GM12873 (cell line): ENCODE measurements at regions not wholly inside any gene's neighbourhood (a gene's known extent, or its start where the extent isn't known, plus 50 kb on each side); places are given as distances from the start of the nearest gene placed in this dataset.

Source experiments
- CTCF ChIP-seq: IDR thresholded peaks from 2 replicates; pipeline ENCODE4 v1.5.1; 2012; ENCODE audit warnings: low read depth, mild to moderate bottlenecking, moderate library complexity, low read length, control low read depth; ENCODE audit not compliant: insufficient read depth; ENCODE audit errors: missing control alignments

- TF ChIP-seq CTCF: no peak
Observed at GRCh38 chr1:109844609-109845008, 66.0 kb upstream of the CSF1 start.

GRCh38 chr1:109840011-109840629 lies 70.5 kb upstream of the CSF1 start:
- TF ChIP-seq CTCF: no peak

- TF ChIP-seq CTCF: no peak
Observed at GRCh38 chr1:109838838-109839240, 71.8 kb upstream of the CSF1 start.

GRCh38 chr1:109837852-109838570 lies 72.6 kb upstream of the CSF1 start:
- TF ChIP-seq CTCF: no peak

GRCh38 chr1:109834951-109835350 lies 71.2 kb upstream of the EPS8L3 start:
- no peak for TF ChIP-seq CTCF

GRCh38 chr1:109832945-109833344 lies 69.2 kb upstream of the EPS8L3 start:
- TF ChIP-seq CTCF: no peak

- no peak for TF ChIP-seq CTCF
Observed at GRCh38 chr1:109828756-109829505, 65.2 kb upstream of the EPS8L3 start.
